HS-5 (cell line): ENCODE measurements at regions not wholly inside any gene's neighbourhood (a gene's known extent, or its start where the extent isn't known, plus 50 kb on each side); places are given as distances from the start of the nearest gene placed in this dataset.
"Not testable (repeated sequence)": the region's sequence is repeated elsewhere in the genome, so short reads cannot be mapped to it uniquely, and the experiment has no call there.

ENCODE experiments used
- DNase-seq: peaks from one replicate; pipeline ENCODE4 v3.0.0-alpha.2; 2012; ENCODE audit warnings: low read depth

DNA sequence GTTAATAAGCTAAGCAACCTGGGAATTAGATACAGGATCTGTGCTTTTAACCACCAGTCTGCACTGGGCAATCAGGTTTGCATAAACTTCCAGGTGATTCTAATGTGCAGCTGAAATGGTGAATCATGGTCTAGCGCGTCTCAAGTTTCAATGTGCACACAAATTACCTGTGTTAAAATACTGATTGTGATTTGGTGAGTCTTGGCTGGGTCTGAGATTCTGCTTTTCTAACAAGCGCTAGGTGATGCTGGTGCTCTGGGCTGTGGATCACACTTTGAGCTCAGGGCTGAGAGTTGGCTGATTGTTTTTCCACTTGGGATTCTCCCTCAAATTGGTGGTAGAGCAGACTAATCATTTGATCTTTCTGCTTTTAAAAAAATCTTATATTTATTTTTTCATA lies 124.8 kb downstream of the C12orf75 start:
- DNase-seq, result no peak

- DNase-seq, result no peak
These were observed 126.5 kb downstream of the C12orf75 start for GRCh38 chr12:105457026-105457425.

GRCh38 chr12:105459760-105460330 lies 129.4 kb downstream of the C12orf75 start:
- DNase-seq, result no peak

- DNase-seq, result no peak
These were observed 130.9 kb downstream of the C12orf75 start for GRCh38 chr12:105461271-105461943.

GRCh38 chr12:105461944-105462762 lies 131.7 kb downstream of the C12orf75 start:
- no peak for DNase-seq

- peak; percentile 63 for DNase-seq
These were observed 132.3 kb downstream of the C12orf75 start for GRCh38 chr12:105462831-105463230.

- no peak for DNase-seq
These were observed 133.9 kb downstream of the C12orf75 start for GRCh38 chr12:105464406-105464805.

DNA sequence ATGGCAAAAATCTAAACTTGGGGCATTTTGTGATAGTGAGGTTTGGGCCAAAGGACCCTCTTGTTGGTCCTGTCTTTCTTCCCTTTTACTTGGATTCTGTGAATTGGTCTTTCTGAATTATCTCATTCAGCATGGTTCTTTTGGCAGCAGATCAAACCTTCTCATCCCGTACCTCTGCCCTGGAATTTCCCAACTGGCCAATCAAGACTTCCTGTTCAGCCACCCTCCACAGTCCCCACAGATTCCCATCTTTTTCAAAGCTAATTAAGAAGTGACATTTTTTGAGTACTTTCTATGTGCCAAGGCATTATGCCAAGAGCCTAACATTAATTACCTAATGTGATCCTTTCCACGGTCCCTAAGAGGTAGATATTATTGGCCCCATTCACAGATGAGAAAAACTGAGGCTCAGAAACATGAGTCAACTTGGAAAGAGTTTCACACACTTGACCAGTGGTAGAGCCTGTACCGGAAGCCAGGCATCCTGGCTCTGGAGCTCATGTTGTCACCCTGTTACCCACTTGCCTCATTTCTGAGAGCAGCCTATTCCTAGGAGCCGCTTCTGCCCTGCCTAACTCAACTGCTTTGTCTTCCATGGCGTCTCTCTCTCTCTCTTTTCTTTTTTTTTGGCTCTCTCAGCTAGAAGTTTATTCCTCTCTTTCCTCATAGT lies 135.9 kb downstream of the C12orf75 start:
- DNase-seq, result no peak

DNA sequence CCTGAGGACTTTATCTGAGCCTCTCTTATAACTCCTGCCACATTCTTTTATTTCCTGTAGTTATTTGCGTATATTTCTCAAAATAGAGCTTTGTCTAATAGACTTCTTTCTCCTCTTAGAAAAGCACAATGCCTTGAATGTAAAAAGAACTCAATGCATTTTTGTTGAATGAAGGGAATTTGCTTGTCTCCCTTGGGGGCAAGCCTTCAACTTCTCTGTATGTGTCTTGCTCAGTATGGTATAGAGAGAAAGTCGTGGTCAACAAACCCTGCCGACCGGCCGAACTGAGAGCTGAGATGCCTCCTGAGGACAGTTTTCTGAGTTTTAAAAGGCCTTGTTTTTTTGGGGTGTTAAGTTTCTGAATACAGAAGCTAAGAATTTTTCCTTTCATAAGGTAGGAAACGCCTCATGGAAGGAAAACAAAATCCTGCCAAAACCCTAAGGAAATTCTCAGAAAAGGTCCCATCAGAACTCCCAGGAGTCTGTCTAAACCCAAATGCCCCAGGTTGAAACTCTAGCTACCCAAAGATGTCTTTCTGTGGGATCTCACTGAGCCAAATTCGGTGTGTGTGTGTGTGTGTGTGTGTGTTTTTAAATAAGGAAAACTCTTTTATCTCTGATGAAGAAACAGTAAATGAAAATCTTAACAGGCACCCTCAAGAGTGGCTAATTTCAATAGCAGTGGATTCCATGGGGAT lies 136.6 kb downstream of the C12orf75 start:
- DNase-seq, result no peak

- DNase-seq, result no peak
These were observed 137.3 kb downstream of the C12orf75 start for GRCh38 chr12:105467710-105468366.

DNA sequence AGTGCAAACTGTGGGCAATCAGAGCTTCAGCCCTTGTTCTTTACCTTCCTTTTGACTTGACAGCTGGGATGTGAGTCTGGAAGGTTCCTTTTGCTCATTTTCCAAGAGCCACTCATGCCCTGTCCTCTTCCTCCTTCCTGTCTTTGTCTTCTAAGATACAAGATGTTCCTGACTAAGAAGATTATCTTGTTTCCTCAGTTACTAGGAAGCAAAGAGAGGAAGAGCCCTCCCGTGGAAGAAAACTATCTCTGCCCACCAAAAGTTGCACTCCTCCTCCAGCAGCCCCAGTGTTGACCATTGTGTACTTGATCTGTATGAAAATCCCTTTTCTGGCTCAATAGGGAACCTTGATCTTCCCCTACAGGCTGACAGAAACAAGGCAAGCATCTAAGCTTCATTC lies 138.0 kb downstream of the C12orf75 start:
- DNase-seq, result no peak

DNA sequence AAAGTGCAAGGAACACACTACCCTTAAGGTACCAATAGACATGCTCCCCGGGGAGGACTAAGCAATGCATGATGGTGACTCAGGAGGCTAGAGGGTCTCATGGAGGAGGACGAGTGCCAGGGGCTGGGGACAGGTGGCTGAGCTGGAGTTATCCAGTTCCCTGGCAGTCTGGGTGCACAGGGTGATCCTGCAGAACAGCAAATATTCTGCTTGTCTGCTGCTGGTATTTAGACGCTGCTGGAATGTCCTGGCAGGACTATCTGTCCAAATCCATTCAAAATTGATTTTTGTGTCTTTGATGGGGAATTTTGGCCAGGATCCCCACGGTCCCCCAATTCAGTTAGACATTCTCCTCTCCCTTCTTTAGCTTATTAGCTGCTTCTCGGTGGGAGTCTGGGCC lies 138.7 kb downstream of the C12orf75 start:
- DNase-seq, result no peak

DNA sequence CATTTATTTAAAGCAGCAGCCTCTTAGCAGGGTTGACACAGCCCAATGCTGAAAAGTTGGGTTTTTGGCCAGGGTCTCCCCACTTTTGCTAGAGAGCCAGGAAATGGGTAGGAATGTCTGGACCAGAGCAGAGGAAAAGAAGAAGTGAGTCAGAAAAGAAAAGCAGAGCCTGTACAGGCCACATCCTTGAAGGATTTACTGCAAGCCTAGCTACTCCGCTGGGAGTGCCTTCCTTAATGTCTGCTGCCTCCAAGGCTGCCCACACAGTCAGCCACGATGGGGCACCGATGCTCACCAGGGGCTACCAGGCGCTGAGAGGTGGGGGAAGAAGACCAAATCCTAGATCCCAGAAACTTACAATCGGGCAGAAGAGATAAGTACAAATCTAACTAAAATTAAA lies 139.2 kb downstream of the C12orf75 start:
- DNase-seq, result no peak

GRCh38 chr12:105470102-105470501 lies 139.6 kb downstream of the C12orf75 start:
- no peak for DNase-seq

GRCh38 chr12:105470601-105471000 lies 140.1 kb downstream of the C12orf75 start:
- no peak for DNase-seq

DNA sequence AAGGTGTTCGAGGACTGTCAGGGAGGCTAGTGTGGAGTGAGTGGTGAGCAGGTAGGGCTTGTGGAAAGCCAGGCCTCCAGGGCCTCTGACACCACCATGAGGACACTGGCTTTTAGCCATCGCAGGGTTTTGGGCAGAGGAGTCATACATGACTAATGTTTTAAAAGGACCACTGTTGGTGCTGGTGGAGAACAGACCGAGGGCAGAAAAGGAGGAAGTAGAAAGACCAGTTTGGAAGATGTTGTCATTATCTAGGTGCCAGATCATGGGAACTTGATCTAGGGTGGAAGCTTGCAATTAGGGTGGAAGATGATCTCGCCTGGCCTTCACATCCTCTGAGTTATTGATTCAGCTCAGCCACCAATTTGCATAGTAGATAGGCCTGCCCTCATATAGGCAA lies 144.2 kb downstream of the C12orf75 start:
- DNase-seq, result no peak

GRCh38 chr12:105476616-105477015 lies 146.1 kb downstream of the C12orf75 start:
- DNase-seq, result no peak

DNA sequence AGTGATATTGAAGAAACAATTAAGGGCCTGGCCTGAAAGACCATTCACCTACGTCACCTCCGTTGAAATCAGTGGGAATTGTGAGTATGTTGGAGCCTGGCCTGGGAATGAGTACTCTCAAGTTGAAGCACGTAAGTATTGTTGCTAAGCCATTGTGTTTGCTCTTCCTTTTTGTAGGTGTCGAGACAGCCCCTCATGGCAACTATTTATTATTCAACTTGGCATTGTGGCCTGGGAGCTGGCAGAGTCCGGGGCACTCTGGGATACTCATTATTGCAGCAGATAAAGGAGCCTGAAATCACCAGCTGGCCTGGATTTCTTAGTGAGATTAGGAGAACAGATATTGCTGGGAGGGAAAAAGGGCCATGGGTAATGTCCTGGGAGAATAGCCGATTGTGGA lies 147.4 kb downstream of the C12orf75 start:
- DNase-seq, result no peak

GRCh38 chr12:105478788-105479187 lies 148.3 kb downstream of the C12orf75 start:
- not testable (repeated sequence) for DNase-seq

GRCh38 chr12:105479710-105480109 lies 149.2 kb downstream of the C12orf75 start:
- DNase-seq, result no peak

- DNase-seq, result no peak
These were observed 149.7 kb downstream of the C12orf75 start for GRCh38 chr12:105480162-105480561.
